GM10266 (cell line): ENCODE measurements at regions not wholly inside any gene's neighbourhood (a gene's known extent, or its start where the extent isn't known, plus 50 kb on each side); places are given as distances from the start of the nearest gene placed in this dataset.

Experiments
- DNase-seq: peaks from one replicate; pipeline ENCODE4 v3.0.0; 2012; ENCODE audit errors: extremely low spot score
- CTCF ChIP-seq: IDR thresholded peaks from 2 replicates; pipeline ENCODE4 v1.5.1; 2012; ENCODE audit warnings: mild to moderate bottlenecking, low read depth; ENCODE audit not compliant: control insufficient read depth, insufficient read depth; ENCODE audit errors: missing control alignments

GRCh38 chr15:79673416-79674123, 223.2 kb downstream of the MTHFS start:
- no peak for TF ChIP-seq CTCF
- peak; percentile 53 for DNase-seq

- no peak for DNase-seq
- TF ChIP-seq CTCF: no peak
Observed at GRCh38 chr15:79674124-79674465, 222.7 kb downstream of the MTHFS start.

- no peak for DNase-seq
- no peak for TF ChIP-seq CTCF
Observed at GRCh38 chr15:79675982-79676381, 220.8 kb downstream of the MTHFS start.

GRCh38 chr15:79676621-79677020, 220.2 kb downstream of the MTHFS start:
- no peak for TF ChIP-seq CTCF
- no peak for DNase-seq

- DNase-seq: no peak
- no peak for TF ChIP-seq CTCF
Observed at GRCh38 chr15:79677241-79677640, 219.6 kb downstream of the MTHFS start.

- TF ChIP-seq CTCF: no peak
Observed at GRCh38 chr15:79678032-79678701, 218.6 kb downstream of the MTHFS start.

GRCh38 chr15:79680720-79681119, 216.1 kb downstream of the MTHFS start:
- DNase-seq: peak; percentile 34
- no peak for TF ChIP-seq CTCF

More at GRCh38 chr15:79678032-79678701, 218.6 kb downstream of the MTHFS start:
- no peak for DNase-seq
